ENCODE measurements at regions not wholly inside any gene's neighbourhood (a gene's known extent, or its start where the extent isn't known, plus 50 kb on each side); places are given as distances from the start of the nearest gene placed in this dataset.

DNA sequence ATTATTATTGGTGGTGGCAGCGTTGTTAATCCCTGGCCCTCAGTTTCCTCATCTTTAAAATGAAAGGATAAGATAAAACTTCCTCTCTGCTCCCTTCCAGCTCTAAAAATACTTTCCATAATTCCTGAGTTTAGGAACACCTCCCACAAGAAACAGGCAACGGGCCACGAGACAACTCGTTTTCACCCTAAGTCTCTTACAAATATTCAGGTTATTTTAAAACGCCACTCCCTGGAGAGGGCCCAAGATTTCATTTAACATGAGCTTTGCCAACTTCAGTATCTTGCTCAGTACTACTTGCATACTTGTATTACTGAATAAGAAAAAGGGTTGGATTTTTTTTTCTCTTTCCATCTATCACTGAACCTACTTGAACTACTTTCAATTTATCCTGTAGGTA, 611.1 kb upstream of the FANCL start:
- TF ChIP-seq, protein P1, sequence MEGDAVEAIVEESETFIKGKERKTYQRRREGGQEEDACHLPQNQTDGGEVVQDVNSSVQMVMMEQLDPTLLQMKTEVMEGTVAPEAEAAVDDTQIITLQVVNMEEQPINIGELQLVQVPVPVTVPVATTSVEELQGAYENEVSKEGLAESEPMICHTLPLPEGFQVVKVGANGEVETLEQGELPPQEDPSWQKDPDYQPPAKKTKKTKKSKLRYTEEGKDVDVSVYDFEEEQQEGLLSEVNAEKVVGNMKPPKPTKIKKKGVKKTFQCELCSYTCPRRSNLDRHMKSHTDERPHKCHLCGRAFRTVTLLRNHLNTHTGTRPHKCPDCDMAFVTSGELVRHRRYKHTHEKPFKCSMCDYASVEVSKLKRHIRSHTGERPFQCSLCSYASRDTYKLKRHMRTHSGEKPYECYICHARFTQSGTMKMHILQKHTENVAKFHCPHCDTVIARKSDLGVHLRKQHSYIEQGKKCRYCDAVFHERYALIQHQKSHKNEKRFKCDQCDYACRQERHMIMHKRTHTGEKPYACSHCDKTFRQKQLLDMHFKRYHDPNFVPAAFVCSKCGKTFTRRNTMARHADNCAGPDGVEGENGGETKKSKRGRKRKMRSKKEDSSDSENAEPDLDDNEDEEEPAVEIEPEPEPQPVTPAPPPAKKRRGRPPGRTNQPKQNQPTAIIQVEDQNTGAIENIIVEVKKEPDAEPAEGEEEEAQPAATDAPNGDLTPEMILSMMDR (IDR thresholded peaks at IDR 0.05): no peak
- TF ChIP-seq POLR2A (IDR thresholded peaks at IDR 0.05): no peak
